ENCODE measurements at regions not wholly inside any gene's neighbourhood (a gene's known extent, or its start where the extent isn't known, plus 50 kb on each side); places are given as distances from the start of the nearest gene placed in this dataset.

DNA sequence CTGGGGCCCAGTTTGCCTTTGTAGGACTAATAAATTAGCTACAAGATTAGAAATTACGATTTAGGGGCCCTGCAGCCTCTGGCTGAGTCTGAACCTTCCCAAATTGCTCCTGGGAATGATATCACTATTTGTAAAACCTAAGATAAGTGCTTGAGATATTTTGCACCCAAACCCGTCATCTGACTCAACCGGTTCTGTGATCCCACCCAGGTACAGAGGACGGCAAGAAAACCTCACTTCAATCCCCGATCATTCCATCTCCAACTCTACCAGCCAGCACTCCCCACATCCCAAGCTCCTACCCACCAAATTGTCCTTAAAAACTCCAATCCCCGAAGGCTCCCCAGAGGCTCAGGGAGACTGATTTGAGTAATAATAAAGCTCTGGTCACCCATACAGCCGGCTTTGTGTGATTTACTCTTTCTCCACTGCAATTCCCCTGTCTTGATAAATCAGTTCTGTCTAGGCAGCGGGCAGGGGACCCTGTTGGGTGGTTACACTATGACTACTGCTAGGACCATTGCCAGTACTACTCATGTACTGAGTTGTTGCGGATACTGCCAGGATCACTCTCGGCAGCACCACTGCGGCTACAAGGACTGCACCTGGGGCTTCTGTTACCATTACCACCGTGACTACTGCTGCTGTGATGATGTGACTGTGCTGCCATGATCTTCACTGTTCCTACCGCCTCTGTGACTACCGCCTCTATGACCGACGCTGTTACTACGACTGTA is 73.1 kb downstream of the IRF8 start:
- H3K27ac ChIP-seq, result peak overlapping the region in 2 of 11 experiments; percentile 9 to 26; a peak in 2 of 22 replicates

DNA sequence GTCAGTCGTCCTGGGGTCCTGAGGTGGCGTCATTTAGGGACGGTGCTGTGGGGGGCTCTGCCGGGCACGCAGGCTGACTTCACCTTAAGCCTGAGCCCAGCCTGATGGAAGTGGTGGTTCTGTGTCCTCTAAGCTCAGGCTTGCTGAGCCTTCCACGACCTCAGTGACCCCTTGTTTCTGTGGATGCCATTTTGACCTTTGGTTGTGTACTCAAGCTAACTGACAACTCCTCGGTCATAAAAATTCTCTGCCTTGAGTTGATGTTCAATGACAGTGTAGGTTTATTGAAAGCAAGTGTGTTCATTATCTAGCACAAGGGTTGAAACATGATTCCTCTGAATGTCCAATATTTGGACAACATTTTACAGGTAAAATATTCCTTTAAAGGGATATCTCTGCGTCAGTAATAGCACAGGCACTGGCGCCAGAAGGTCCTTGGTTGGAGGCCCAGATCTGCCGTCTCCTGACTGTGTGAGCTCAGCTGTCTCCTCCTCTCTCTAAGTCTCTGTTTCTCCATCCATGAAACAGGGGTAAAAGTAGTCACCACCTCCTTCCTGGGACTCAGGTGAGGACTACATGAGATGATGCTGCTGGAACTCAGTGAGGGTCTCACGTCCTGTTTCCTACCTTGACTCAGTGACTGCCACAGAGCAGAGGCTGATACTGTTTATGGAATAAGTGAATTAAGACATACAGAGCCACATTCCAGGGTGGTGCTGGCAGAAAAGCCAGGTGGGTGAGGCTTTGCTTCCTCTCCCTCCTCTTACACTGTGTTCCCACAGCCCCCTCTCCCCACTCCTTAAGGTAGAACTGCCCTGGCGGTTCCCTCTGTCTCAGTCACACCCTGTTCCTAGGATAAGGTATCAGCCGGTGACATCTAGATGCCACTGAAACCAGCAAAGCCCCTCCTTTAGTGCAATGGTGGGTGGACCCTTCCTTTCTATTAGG is 75.7 kb downstream of the IRF8 start:
- Histone ChIP-seq H3K4me1 (peaks cover 25 to 68% (median 50%) of the 10 kb centered on the region in 10 experiments), H3K4me3 (no peak overlapping the region), H3K9ac (0 out of 22 replicates have a peak overlapping the region, but pooled peaks of 2 of the 11 experiments have one; percentile 2 to 5), H4K20me1 (no peaks in the 10 kb centered on the region), H3K36me3 (0 out of 22 replicates have a peak, but pooled peaks cover 0 to 6% (median 0%) of the 10 kb centered on the region in 11 experiments), H3K27ac (peak overlapping the region in 8 of 11 experiments; percentile 19 to 99 (median 44); a peak in 14 of 22 replicates), H3K27me3 (no peaks in the 10 kb centered on the region), H3K9me3 (replicated peaks in 1 of 11) (peaks cover 0 to 29% (median 19%) of the 10 kb centered on the region in 11 experiments; a peak in 18 of 22 replicates), H3K4me2 (peak overlapping the region in 5 of 11 experiments; percentile 51 to 86 (median 84); a peak in 10 of 22 replicates)
- no peak for TF ChIP-seq Cebpa-rat (IDR thresholded peaks at IDR 0.05)

More for the DNA sequence above, 73.1 kb downstream of the IRF8 start:
- Histone ChIP-seq H4K20me1 (no peaks in the 10 kb centered on the region), H3K36me3 (0 out of 22 replicates have a peak, but pooled peaks cover 0 to 6% (median 0%) of the 10 kb centered on the region in 11 experiments), H3K27me3 (no peaks in the 10 kb centered on the region), H3K4me1 (peaks cover 21 to 68% (median 42%) of the 10 kb centered on the region in 10 experiments), H3K4me2 (no peak overlapping the region), H3K9me3 (replicated peaks in 1 of 11) (peaks cover 0 to 29% (median 19%) of the 10 kb centered on the region in 11 experiments; a peak in 18 of 22 replicates), H3K4me3 (no peak overlapping the region), H3K9ac (no peak overlapping the region)
- no peak for TF ChIP-seq Cebpa-rat (IDR thresholded peaks at IDR 0.05)

DNA sequence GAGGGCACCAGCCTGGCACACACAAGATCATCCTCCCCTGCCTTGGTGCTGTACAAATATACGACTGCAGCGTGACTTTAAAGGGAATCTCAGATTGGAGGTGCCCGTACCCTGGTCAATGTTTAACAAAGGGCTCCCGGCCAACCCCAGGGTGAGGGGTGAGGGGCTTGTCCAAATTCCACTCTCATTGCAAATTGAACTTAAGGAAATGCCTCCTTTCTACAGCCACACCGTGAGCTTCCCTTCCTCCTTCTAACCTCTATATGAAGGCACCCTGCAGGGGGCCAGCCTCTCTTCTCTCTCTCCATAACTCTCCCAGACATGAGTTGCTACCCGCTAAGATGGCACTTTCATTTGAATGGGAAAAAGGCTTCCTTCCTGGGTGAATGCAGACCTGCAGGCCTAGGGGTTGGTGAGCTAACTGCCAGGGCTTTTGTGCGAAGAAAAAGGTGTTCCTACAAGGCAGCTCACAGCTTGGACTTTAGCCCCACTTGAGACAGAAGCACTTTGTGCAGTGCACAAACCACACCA is 76.6 kb downstream of the IRF8 start:
- H3K27me3 ChIP-seq, result no peaks in the 10 kb centered on the region

GRCh38 chr16:85978291-85978775 is 79.4 kb downstream of the IRF8 start:
- no peaks in the 10 kb centered on the region for H3K27me3 ChIP-seq
- peak overlapping the region; percentile 20 to 92 (median 66); a peak in 20 of 22 replicates for H3K9ac ChIP-seq
- H4K20me1 ChIP-seq, result no peaks in the 10 kb centered on the region
- no peak; a peak in 1 of 22 replicates for TF ChIP-seq Cebpa-rat (IDR thresholded peaks at IDR 0.05)
- no peaks in the 10 kb centered on the region for H3K36me3 ChIP-seq
- peaks cover 43 to 89% (median 81%) of the 10 kb centered on the region in 10 experiments for H3K4me1 ChIP-seq
- peak overlapping the region in 2 of 10 experiments; percentile 9 to 48; a peak in 1 of 20 replicates for H3K4me3 ChIP-seq
- peak overlapping the region; percentile 70 to 96 (median 87) for H3K4me2 ChIP-seq
- peaks cover 0 to 14% (median 9%) of the 10 kb centered on the region in 11 experiments; a peak in 17 of 22 replicates for H3K9me3 ChIP-seq (replicated peaks in 1 of 11)
- peak overlapping the region; percentile 47 to 99 (median 96); a peak in 21 of 22 replicates for H3K27ac ChIP-seq

More for the DNA sequence above, 76.6 kb downstream of the IRF8 start:
- Histone ChIP-seq H3K9ac (0 out of 22 replicates have a peak overlapping the region, but pooled peaks of 1 of the 11 experiments have one; percentile 5), H4K20me1 (no peaks in the 10 kb centered on the region), H3K36me3 (0 out of 22 replicates have a peak, but pooled peaks cover 0 to 6% (median 0%) of the 10 kb centered on the region in 11 experiments), H3K4me2 (peak overlapping the region in 6 of 11 experiments; percentile 26 to 86 (median 72); a peak in 11 of 22 replicates), H3K27ac (peak overlapping the region in 8 of 11 experiments; percentile 19 to 99 (median 42); a peak in 12 of 22 replicates), H3K4me3 (no peak overlapping the region), H3K4me1 (peaks cover 17 to 68% (median 53%) of the 10 kb centered on the region in 10 experiments), H3K9me3 (replicated peaks in 1 of 11) (peaks cover 0 to 29% (median 19%) of the 10 kb centered on the region in 11 experiments; a peak in 18 of 22 replicates)
- TF ChIP-seq Cebpa-rat (IDR thresholded peaks at IDR 0.05), result no peak

DNA sequence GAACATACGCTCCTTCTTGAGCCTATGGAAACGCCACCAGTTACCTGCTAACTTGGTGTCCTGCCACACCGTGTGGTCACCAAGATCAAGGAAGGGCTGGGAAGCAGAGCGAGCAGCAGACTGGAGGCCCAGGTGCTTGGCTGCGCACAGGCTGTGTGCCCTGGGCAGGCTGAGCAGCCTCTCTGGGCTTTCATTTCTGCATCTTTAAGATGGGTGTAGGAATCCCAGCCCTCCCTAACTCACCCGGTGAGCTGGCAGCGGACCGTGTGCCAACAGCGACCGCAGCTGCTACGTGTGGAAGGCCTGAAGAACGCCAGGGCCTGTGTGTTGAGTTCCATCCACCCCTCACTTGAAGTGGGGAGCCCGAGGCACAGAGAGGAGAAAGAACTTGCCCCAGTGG is 80.0 kb downstream of the IRF8 start:
- peak overlapping the region; percentile 20 to 92 (median 66); a peak in 19 of 22 replicates for H3K9ac ChIP-seq
- peak overlapping the region; percentile 70 to 96 (median 87) for H3K4me2 ChIP-seq
- peak overlapping the region in 2 of 10 experiments; percentile 9 to 48; a peak in 2 of 20 replicates for H3K4me3 ChIP-seq
- H3K27ac ChIP-seq, result peak overlapping the region; percentile 47 to 99 (median 96); a peak in 21 of 22 replicates
- H3K9me3 ChIP-seq (replicated peaks in 1 of 11), result peaks cover 0 to 11% (median 7%) of the 10 kb centered on the region in 11 experiments; a peak in 17 of 22 replicates
- TF ChIP-seq Cebpa-rat (IDR thresholded peaks at IDR 0.05), result no peak
- H4K20me1 ChIP-seq, result no peaks in the 10 kb centered on the region
- H3K36me3 ChIP-seq, result no peaks in the 10 kb centered on the region
- peaks cover 49 to 95% (median 88%) of the 10 kb centered on the region in 10 experiments for H3K4me1 ChIP-seq
- no peaks in the 10 kb centered on the region for H3K27me3 ChIP-seq

DNA sequence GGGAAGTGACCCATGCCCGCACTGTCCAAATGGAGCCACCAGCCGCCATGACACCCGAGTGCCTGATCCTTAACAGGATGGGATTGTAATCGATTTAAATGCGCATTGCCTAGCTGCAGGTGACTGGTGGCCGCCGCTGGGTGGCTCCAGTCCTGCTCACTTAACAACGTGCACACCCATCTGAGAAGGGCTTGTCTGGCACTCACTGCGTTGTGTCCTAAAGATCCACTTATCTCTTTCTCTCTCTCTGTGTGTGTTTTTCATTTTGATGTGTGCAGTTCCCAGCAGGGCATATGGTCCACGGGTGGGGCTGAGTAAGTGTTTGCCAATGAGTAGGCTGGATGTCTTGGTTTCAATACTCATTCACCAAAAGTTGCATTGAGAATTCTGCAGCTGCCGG is 80.6 kb downstream of the IRF8 start:
- Histone ChIP-seq H3K9ac (peak overlapping the region in 6 of 11 experiments; percentile 64 to 92 (median 71); a peak in 8 of 22 replicates), H3K4me1 (peaks cover 56 to 100% (median 94%) of the 10 kb centered on the region in 10 experiments), H3K9me3 (replicated peaks in 1 of 11) (peaks cover 0 to 5% (median under 1%) of the 10 kb centered on the region in 11 experiments; a peak in 6 of 22 replicates), H3K27ac (peak overlapping the region in 10 of 11 experiments; percentile 68 to 99 (median 96); a peak in 18 of 22 replicates), H3K36me3 (no peaks in the 10 kb centered on the region), H3K4me3 (no peak overlapping the region), H3K4me2 (peak overlapping the region; percentile 70 to 96 (median 87); a peak in 21 of 22 replicates), H4K20me1 (no peaks in the 10 kb centered on the region), H3K27me3 (no peaks in the 10 kb centered on the region)
- no peak for TF ChIP-seq Cebpa-rat (IDR thresholded peaks at IDR 0.05)

DNA sequence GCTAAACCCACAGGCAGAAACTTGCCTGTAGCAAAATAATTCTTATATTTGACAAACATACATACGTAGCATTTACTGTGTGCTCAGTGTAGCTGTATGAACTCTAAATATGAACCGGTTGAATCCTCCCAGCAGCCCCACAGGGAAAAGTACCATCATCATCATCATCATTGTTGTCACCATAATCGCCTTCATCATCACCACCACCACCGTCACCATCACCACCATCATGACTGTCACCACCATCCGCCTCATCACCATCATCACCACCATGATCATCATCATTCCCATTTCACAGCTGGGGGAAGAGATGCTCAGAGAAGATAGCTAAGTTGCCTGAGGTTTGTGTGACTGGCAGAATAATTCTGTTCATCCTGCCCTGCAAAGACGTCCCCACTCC is 81.7 kb downstream of the IRF8 start:
- TF ChIP-seq Cebpa-rat (IDR thresholded peaks at IDR 0.05), result no peak
- no peak overlapping the region for H3K4me3 ChIP-seq
- peak overlapping the region in 9 of 11 experiments; percentile 78 to 92 (median 86); a peak in 11 of 22 replicates for H3K9ac ChIP-seq
- peak overlapping the region in 9 of 11 experiments; percentile 85 to 99 (median 97); a peak in 18 of 22 replicates for H3K27ac ChIP-seq
- no peaks in the 10 kb centered on the region for H3K9me3 ChIP-seq (replicated peaks in 1 of 11)
- H3K4me1 ChIP-seq, result peaks cover 66 to 100% (median 96%) of the 10 kb centered on the region in 10 experiments
- no peaks in the 10 kb centered on the region for H3K36me3 ChIP-seq
- H3K27me3 ChIP-seq, result no peaks in the 10 kb centered on the region
- no peaks in the 10 kb centered on the region for H4K20me1 ChIP-seq
- peak overlapping the region; percentile 77 to 94 (median 87); a peak in 18 of 22 replicates for H3K4me2 ChIP-seq

All from BLaER1 treated with 17β-estradiol and CSF1 and Interleukin-3, amounts not matched to agents 10 nM and 100 nM (cell line).